ENCODE measurements at regions not wholly inside any gene's neighbourhood (a gene's known extent, or its start where the extent isn't known, plus 50 kb on each side); places are given as distances from the start of the nearest gene placed in this dataset.

DNA sequence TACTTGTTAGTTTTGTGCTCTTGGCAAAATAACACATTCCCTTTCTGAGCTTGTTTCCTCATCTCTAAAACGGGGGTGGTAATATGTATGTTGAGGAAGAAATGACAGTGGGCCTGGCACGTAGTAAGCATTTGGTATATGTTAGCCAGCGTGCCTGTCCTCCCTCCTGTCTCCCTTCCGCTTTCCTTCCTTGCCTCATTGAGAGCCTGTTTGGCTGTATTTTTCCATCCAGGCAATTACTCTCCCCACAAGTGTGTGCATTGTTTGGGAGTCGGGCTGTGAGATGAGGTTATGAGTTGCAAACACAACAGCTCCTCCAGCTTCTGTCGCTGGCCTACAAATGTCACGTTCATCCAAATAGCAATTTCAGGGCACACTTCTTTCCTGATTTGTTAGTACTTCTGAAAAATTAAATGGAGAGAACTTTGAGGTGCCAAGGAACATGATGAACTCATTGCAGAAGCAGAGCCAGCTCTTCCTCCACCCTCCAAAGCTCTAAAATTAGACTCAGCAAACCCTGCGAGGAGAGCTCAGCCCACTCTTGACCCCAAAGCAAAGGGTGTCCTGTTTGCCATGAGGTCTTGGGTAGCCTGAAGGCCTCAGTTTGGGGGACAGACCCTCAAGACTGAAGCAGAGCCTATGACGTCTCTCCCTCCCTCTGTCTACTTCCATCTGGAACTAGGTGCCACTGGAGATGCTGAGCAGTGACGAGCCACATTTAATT lies 50.7 kb upstream of the TOX2 start:
- Mint-ChIP-seq H3K36me3 (no peaks in the 10 kb centered on the region), H3K9me3 (no peaks in the 10 kb centered on the region), H3K27ac (no peak overlapping the region)
- no peak for ATAC-seq
- no peak for DNase-seq (ENCODE audit: low spot score in 2 of 2)

- peak overlapping the region in 1 of 2 donors; percentile 69 for H3K27ac Mint-ChIP-seq
- H3K36me3 Mint-ChIP-seq, result no peaks in the 10 kb centered on the region
- ATAC-seq, result no peak
- H3K9me3 Mint-ChIP-seq, result no peaks in the 10 kb centered on the region
- no peak for DNase-seq (ENCODE audit: low spot score in 2 of 2)
Measured at GRCh38 chr20:43863330-43863729, 51.3 kb upstream of the TOX2 start.

GRCh38 chr20:43862438-43862837 lies 52.2 kb upstream of the TOX2 start:
- no peaks in the 10 kb centered on the region for H3K36me3 Mint-ChIP-seq
- DNase-seq (ENCODE audit: low spot score in 2 of 2) (no peak), ATAC-seq (no peak)
- no peak overlapping the region for H3K27ac Mint-ChIP-seq
- H3K9me3 Mint-ChIP-seq, result no peaks in the 10 kb centered on the region

- no peak for ATAC-seq
- H3K27ac Mint-ChIP-seq, result no peak overlapping the region
- peaks cover 0 to 5% of the 10 kb centered on the region in 2 donors for H3K9me3 Mint-ChIP-seq
- no peaks in the 10 kb centered on the region for H3K36me3 Mint-ChIP-seq
- DNase-seq (ENCODE audit: low spot score in 2 of 2), result no peak
Measured at GRCh38 chr20:43859994-43860393, 54.7 kb upstream of the TOX2 start.

- H3K9me3 Mint-ChIP-seq, result peaks cover 0 to 5% of the 10 kb centered on the region in 2 donors
- H3K36me3 Mint-ChIP-seq, result no peaks in the 10 kb centered on the region
- DNase-seq (ENCODE audit: low spot score in 2 of 2) (no peak), ATAC-seq (no peak)
- H3K27ac Mint-ChIP-seq, result no peak overlapping the region
Measured at GRCh38 chr20:43857932-43858331, 56.7 kb upstream of the TOX2 start.

GRCh38 chr20:43857127-43857526 lies 57.5 kb upstream of the TOX2 start:
- Mint-ChIP-seq H3K27ac (no peak overlapping the region), H3K9me3 (peaks cover 0 to 5% of the 10 kb centered on the region in 2 donors), H3K36me3 (no peaks in the 10 kb centered on the region)
- ATAC-seq (no peak), DNase-seq (ENCODE audit: low spot score in 2 of 2) (no peak)

DNA sequence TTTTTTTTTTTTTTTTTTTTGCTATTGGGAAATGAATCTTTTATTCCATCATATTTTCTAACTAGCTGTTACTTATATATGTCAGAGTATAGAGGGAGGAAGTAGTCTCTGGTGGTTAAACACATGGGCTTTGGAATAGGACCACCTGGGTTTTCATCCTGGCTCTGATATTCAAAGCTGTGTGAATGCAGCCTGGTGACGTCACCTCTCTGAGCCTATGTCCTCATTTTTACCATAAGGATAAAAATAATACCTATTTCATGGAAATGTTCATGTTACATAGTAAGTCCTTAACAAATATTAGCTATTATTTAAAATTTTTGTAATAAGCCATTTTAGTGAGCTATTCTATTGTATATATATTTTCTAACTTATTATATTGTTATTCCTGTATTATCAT lies 58.8 kb upstream of the TOX2 start:
- Mint-ChIP-seq H3K36me3 (no peaks in the 10 kb centered on the region), H3K9me3 (peaks cover 0 to 5% of the 10 kb centered on the region in 2 donors), H3K27ac (no peak overlapping the region)
- DNase-seq (ENCODE audit: low spot score in 2 of 2) (no peak), ATAC-seq (no peak)

GRCh38 chr20:43853918-43854317 lies 60.7 kb upstream of the TOX2 start:
- Mint-ChIP-seq H3K36me3 (no peaks in the 10 kb centered on the region), H3K27ac (no peak overlapping the region), H3K9me3 (peaks cover 0 to 5% of the 10 kb centered on the region in 2 donors)
- DNase-seq (ENCODE audit: low spot score in 2 of 2), result no peak
- no peak for ATAC-seq

GRCh38 chr20:43853174-43853803 lies 61.4 kb upstream of the TOX2 start:
- peaks cover 0 to 5% of the 10 kb centered on the region in 2 donors for H3K9me3 Mint-ChIP-seq
- ATAC-seq, result peak in 1 of 2 donors; percentile 46
- DNase-seq (ENCODE audit: low spot score in 2 of 2), result no peak
- no peaks in the 10 kb centered on the region for H3K36me3 Mint-ChIP-seq
- H3K27ac Mint-ChIP-seq, result no peak overlapping the region

GRCh38 chr20:43849496-43850186 lies 65.0 kb upstream of the TOX2 start:
- H3K9me3 Mint-ChIP-seq, result no peaks in the 10 kb centered on the region
- DNase-seq (ENCODE audit: low spot score in 2 of 2), result no peak
- no peak overlapping the region for H3K27ac Mint-ChIP-seq
- ATAC-seq, result no peak
- H3K36me3 Mint-ChIP-seq, result no peaks in the 10 kb centered on the region

DNA sequence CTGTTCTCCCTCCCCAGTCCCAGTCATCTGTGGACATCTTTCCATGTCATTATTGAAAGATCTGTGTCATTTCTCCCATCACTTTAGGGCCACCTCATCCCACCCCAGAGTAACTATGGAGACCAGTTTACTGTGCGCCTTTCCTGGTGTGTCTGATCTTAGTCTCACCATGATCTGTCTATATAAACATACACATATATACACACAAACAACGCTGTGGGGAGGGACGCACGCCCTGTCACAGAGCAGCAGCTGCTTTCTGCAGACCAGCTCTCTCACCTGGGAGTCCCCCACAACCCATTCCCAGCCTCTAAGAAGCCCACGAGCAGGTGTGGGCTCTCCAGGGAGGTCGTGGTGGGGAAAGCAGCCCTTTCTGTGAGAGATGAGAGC lies 68.1 kb upstream of the TOX2 start:
- DNase-seq (ENCODE audit: low spot score in 2 of 2), result no peak
- Mint-ChIP-seq H3K36me3 (no peaks in the 10 kb centered on the region), H3K27ac (peak overlapping the region; percentile 1 to 78), H3K9me3 (no peaks in the 10 kb centered on the region)
- ATAC-seq, result peak; percentile 58 to 69

DNA sequence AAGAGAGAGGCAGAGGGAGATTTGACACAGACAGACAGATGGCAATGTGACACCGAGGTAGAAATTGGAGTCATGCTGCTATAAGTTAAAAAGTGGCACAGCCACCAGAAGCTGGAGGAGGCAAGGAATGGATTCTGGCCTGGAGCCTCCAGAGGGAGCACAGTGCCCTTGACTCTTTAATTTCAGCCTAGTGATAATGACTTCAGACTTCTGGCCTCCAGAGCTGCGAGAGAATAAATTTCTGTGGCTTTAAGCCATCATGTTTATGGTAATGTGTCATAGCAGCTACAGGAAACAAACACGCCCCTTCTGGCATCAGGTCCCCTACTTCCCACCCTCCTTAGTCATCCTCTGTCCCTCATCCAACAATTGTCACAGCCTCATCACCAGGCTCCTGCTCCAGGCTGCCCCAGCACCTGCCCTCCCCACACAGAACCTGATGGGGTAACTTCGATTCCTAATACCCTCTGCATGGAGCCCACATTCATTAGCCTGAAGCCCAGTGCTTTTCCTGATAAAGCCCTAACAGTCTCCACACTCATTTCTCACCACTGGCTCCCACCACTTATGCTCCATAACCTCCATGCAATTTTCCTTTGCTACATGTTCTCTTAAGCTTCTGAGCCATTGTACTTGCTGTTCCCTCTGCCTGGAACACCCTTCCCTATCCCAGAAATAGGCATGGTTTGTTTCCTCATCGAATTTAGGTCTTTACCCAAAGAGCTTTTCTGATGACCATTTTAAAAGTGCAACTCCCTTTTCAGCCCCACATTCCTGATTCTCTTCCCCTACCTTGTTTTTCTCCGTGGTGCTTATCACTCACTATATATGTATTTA lies 69.7 kb upstream of the TOX2 start:
- Mint-ChIP-seq H3K36me3 (no peaks in the 10 kb centered on the region), H3K27ac (peak overlapping the region; percentile 67 to 98), H3K9me3 (no peaks in the 10 kb centered on the region)
- ATAC-seq (peak; percentile 35 to 67), DNase-seq (ENCODE audit: low spot score in 2 of 2) (peak in 1 of 2 donors; percentile 33)

DNA sequence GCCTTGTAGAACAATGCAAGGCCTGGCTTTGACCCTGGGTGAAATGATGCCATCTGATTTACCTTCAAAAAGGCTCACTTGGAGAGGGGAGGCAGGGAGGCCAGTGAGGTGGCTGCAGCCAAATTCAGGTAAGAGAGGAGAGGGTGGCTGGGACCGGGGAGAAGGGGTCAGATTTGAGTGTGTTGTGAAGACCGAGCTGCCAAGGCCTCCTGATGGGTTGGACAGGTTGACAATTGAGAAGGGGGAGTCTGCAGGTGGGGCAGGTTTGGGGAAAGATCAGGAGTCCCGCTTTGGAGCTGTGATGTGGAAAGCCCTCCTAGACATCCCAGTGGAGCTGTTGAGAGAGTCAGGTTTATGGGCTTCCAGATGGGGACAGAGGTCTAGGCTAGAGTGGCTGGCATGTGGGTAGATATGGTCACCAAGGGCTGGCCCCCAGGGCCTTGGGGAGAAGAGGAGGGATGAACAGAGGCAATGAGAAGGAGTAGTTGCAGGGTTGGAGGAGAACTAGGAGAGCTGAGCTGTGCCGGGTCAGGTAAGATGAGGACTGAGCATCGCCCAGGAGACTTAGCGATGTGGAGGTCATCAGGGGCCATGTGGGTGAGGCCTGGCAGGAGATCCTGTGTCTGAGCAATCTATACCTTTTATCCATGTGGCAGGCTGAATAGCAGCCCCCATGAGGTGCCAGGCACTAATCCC lies 70.5 kb upstream of the TOX2 start:
- peak overlapping the region; percentile 5 to 50 for H3K27ac Mint-ChIP-seq
- DNase-seq (ENCODE audit: low spot score in 2 of 2) (no peak), ATAC-seq (no peak)
- no peaks in the 10 kb centered on the region for H3K36me3 Mint-ChIP-seq
- H3K9me3 Mint-ChIP-seq, result no peaks in the 10 kb centered on the region

GRCh38 chr20:43843096-43843964 lies 71.3 kb upstream of the TOX2 start:
- Mint-ChIP-seq H3K9me3 (no peaks in the 10 kb centered on the region), H3K27ac (peak overlapping the region; percentile 5 to 50), H3K36me3 (no peaks in the 10 kb centered on the region)
- no peak for DNase-seq (ENCODE audit: low spot score in 2 of 2)
- ATAC-seq, result no peak

- ATAC-seq (no peak), DNase-seq (ENCODE audit: low spot score in 2 of 2) (no peak)
- no peak overlapping the region for H3K27ac Mint-ChIP-seq
- H3K9me3 Mint-ChIP-seq, result no peaks in the 10 kb centered on the region
- no peaks in the 10 kb centered on the region for H3K36me3 Mint-ChIP-seq
Measured at GRCh38 chr20:43842126-43843020, 72.3 kb upstream of the TOX2 start.

Measured in activated naive CD4-positive, alpha-beta T cell treated with anti-CD3 and anti-CD28 coated beads, Interleukin-2, amount 50 U/mL, for 72 hours (primary cell).